VCaP (cell line): ENCODE measurements at regions not wholly inside any gene's neighbourhood (a gene's known extent, or its start where the extent isn't known, plus 50 kb on each side); places are given as distances from the start of the nearest gene placed in this dataset.

Experiments used
- H3K27ac ChIP-seq: fragments of 450-650 bp; 2 replicates; pipeline ENCODE4 v1.5.1; 2017
- TF ChIP-seq, protein P1 (sequence below): fragments of 450-650 bp; conservative IDR thresholded peaks from 2 replicates; pipeline ENCODE4 v1.5.1; 2017; ENCODE audit warnings: mild to moderate bottlenecking, moderate library complexity

DNA sequence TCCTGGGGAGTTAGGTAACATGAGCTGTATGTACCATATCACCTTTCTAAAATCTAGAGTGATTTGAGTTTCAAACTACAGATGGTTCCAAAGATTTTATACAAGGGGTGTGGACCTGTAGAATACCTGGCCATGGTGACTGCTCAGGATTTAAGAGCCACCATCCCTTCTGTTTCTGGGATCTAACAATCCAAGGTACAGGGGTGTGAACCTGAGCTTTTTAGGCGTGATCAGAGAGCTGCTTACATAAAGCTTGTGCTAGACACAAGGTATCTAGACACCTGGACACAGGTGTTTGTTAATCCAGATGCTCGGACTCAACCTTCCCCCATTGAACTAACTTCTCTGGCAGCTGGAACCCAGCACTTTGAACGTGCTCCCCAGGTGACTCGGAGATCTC is 516.4 kb downstream of the RPS24 start:
- H3K27ac ChIP-seq = peak overlapping the region; percentile 70
- TF ChIP-seq, protein P1, sequence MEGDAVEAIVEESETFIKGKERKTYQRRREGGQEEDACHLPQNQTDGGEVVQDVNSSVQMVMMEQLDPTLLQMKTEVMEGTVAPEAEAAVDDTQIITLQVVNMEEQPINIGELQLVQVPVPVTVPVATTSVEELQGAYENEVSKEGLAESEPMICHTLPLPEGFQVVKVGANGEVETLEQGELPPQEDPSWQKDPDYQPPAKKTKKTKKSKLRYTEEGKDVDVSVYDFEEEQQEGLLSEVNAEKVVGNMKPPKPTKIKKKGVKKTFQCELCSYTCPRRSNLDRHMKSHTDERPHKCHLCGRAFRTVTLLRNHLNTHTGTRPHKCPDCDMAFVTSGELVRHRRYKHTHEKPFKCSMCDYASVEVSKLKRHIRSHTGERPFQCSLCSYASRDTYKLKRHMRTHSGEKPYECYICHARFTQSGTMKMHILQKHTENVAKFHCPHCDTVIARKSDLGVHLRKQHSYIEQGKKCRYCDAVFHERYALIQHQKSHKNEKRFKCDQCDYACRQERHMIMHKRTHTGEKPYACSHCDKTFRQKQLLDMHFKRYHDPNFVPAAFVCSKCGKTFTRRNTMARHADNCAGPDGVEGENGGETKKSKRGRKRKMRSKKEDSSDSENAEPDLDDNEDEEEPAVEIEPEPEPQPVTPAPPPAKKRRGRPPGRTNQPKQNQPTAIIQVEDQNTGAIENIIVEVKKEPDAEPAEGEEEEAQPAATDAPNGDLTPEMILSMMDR = no peak

DNA sequence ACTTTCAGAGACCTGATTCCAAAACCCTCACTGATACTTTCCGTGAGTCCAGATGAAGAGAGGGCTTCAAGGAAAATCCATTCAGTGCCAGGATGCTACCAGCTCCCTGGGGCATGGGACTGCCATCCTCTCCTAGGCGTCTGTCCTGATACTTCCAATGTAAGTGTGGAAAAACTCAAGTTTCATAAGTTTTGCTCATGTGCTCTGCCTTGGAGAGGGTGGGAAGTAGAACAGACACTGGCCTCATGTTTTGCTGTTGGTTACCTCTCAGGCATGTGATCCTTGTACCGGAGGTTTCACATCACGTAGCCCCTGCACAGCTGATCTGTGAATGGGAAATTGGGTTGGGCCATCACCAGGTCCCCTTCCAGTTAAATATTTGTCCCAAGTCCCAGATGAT is 517.1 kb downstream of the RPS24 start:
- H3K27ac ChIP-seq = peak overlapping the region; percentile 70
- TF ChIP-seq, protein P1 = no peak

DNA sequence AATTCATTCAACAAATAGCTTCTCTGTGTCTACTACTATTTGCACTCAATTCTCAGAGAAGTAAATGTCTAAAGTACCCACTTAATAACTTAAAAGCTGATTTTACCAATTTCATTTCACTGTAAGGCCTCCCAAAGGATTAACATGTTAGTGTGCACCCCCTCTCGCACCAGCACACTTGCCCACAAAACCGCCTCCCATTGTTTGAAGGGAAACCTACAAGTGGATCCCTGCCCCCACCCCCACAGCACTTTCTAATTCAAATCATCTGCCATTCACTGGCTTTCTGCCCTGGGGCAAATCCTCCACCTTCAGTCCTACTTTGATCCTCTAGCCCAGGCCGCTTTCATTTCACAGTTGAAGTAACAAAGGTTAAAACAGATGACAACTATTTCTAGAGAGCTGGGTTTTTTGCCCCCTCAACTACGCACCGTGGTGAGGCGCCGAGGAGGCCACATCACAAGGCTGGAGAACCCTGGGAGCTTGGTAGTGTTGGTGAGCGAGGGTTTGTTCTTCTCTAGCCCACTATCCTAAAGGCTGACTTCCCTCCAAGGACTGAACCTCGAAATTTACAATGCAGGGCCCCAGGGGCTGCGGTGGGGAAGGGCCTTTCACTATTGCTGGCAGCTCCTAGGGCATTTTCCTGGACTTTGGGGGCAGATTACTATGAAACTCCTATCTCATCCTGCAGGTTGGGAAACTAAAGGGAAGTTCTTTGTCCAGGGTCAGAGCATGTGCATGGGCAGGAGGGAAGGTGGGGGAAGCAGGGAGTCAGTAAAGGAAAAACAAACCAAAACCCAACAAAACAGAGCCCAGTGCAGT is 517.4 kb upstream of the ZMIZ1 start:
- H3K27ac ChIP-seq = peak overlapping the region; percentile 70; the same call in 1 of the 2 replicates
- TF ChIP-seq, protein P1 = no peak

DNA sequence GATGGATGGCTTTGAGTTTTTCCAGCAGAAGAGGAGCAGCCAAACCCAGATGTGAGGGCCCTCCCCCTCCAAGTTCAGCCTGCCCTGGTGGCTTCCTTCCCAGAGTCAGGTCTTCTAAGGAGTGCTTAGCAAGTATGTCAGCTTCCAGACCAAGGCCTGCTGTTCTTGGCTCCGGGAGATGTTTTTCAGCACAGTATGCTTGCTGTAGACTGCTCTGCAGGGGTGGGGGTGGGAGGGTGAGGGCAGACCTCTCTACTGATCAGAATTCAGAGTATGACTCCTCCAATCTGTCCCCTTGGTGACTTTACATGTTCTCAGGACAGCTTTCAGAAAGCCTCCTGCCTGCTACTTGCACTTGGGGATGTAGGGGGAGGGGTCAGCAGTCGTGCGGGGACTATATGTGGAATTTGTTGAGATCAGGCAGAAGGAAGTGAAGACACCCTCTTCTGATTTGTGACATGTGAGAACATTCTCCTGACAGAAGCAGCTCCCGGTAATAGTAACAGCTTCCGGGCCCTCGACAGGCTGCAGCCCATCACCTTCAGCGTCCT is 516.4 kb upstream of the ZMIZ1 start:
- no peak overlapping the region for H3K27ac ChIP-seq
- TF ChIP-seq, protein P1 = no peak

DNA sequence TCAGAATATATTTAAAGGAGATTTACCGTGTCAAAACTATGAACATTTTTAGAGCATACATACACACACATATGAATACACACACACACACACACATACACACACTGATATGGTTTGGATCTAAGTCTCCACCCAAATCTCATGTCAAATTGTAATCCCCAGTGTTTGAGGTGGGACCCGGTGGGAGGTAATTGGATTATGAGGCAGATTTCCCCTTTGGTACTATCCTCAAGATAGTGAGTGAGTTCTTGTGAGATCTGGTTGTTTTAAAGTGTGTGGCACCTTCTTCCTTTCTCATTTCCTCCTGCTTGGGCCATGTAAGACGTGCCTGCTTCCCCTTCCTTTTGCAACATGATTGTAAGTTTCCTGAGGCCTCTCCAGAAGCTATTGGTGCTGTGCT is 515.0 kb upstream of the ZMIZ1 start:
- no peak overlapping the region for H3K27ac ChIP-seq
- TF ChIP-seq, protein P1 = no peak

DNA sequence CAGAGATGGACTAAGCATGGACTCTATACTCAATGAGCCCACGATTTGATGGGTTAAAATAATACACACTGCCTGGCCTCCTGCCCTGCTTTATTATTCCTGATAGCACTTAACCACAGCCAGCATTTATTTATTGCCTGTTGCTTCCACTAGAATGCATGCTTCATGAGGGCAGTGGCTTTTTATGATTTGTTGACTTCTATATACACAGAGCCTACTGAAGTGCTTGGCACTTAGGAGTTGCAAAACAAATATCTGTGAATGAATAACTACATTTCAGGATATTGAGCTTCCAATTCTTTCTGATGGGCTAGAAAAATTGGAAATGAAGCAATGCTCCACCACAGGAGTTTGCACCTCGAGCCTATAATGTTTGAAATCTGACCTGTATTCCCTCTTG is 513.6 kb upstream of the ZMIZ1 start:
- H3K27ac ChIP-seq = no peak overlapping the region
- TF ChIP-seq, protein P1 = no peak

DNA sequence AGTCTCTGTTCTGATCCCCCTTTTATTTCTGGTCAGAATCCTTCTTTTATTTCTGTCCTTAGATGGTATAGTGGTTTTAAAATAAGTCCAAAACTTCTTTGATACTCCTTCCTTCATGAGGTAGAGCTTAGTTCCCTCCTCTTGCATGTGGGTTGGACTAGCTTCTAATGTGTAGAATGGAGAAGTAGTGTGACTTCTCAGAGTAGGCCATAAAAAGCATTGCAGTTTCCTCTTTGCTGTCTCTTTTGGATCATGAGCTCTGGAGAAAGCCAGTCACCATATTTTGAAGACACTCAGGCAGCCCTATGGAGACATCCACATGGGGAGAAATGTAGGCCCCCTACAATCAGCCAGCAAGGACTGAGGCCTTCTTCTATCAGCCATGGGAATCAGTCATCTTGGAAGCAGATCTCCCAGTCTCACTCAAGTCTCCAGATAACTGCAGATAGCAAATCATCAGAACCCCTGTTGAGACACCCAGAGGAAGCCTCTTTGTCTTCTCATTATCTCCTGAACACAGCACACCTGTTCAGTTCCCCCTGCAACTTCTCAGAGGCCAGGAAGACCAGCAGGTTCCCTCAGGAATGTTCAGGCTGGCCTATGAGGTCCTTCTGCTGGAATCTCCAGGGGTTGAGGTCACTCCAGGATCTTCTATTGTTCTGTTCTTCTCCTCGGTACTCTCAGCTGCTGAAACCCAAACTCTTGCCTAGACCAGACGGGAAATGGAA is 511.9 kb upstream of the ZMIZ1 start:
- TF ChIP-seq, protein P1 = no peak
- no peak overlapping the region for H3K27ac ChIP-seq
